Neuronal stem cell (in vitro differentiated cells): ENCODE measurements at regions not wholly inside any gene's neighbourhood (a gene's known extent, or its start where the extent isn't known, plus 50 kb on each side); places are given as distances from the start of the nearest gene placed in this dataset.

Source experiments
- DNase-seq: peaks from one replicate; pipeline ENCODE4 v3.0.0-alpha.2; 2013; ENCODE audit warnings: low spot score
- H2AFZ ChIP-seq: one replicate; pipeline ENCODE4 v1.6.1; 2013; ENCODE audit warnings: mild to moderate bottlenecking, low read length, inconsistent platforms
- H2AK5ac ChIP-seq: 2 replicates; pipeline ENCODE4 v1.6.1; 2013; ENCODE audit warnings: low read depth, mild to moderate bottlenecking, inconsistent platforms, low read length, moderate library complexity, mixed read lengths
- H2BK120ac ChIP-seq: 2 replicates; pipeline ENCODE4 v1.6.1; 2013; ENCODE audit warnings: low read depth, mild to moderate bottlenecking, inconsistent platforms, low read length, moderate library complexity, mixed read lengths
- H2BK12ac ChIP-seq: one replicate; pipeline ENCODE4 v1.6.1; 2013; ENCODE audit warnings: low read length, inconsistent platforms
- H2BK15ac ChIP-seq: 2 replicates; pipeline ENCODE4 v1.6.1; 2013; ENCODE audit warnings: mild to moderate bottlenecking, low read length, inconsistent platforms, mixed read lengths
- H2BK5ac ChIP-seq: one replicate; pipeline ENCODE4 v1.6.1; 2013; ENCODE audit warnings: inconsistent platforms, mild to moderate bottlenecking, low read length, moderate library complexity
- H3K14ac ChIP-seq: one replicate; pipeline ENCODE4 v1.6.1; 2013; ENCODE audit warnings: low read length, inconsistent platforms
- H3K18ac ChIP-seq: 2 replicates; pipeline ENCODE4 v1.6.1; 2013; ENCODE audit warnings: low read length, inconsistent platforms
- H3K23ac ChIP-seq: 2 replicates; pipeline ENCODE4 v1.6.1; 2013; ENCODE audit warnings: low read depth, mild to moderate bottlenecking, mixed read lengths, low read length, inconsistent platforms; ENCODE audit not compliant: poor library complexity
- H3K27ac ChIP-seq: replicated peaks from 3 replicates; pipeline ENCODE4 v1.5.1; 2013; ENCODE audit warnings: low read length, inconsistent platforms
- H3K27me3 ChIP-seq, 3 experiments: 2 replicates each; pipeline ENCODE4 v1.6.1; 2013; ENCODE audit warnings: low read length in 3 of 3, mild to moderate bottlenecking in 2 of 3, inconsistent platforms in 1 of 3, low read depth in 1 of 3, mixed read lengths in 1 of 3, moderate library complexity in 1 of 3; ENCODE audit not compliant: control insufficient read depth in 3 of 3, insufficient read depth in 3 of 3
- H3K36me3 ChIP-seq, 2 donors: replicated peaks in 1 of 2; 2 replicates each; pipeline ENCODE4 v1.6.1; 2013; ENCODE audit warnings: low read length in 2 of 2; ENCODE audit not compliant: control insufficient read depth in 2 of 2, insufficient read depth in 2 of 2
- H3K4ac ChIP-seq: 2 replicates; pipeline ENCODE4 v1.6.1; 2013; ENCODE audit warnings: inconsistent platforms, mild to moderate bottlenecking, low read length, moderate library complexity
- H3K4me1 ChIP-seq, 2 donors: 1 replicate in 1 of 2; 2 replicates in 1 of 2; pipeline ENCODE4 v1.6.1; 2013; ENCODE audit warnings: low read length in 2 of 2, low read depth in 1 of 2; ENCODE audit not compliant: control insufficient read depth in 2 of 2, insufficient read depth in 1 of 2
- H3K4me2 ChIP-seq: one replicate; pipeline ENCODE4 v1.6.1; 2013; ENCODE audit warnings: mild to moderate bottlenecking, low read length, inconsistent platforms; ENCODE audit not compliant: insufficient read depth, poor library complexity, severe bottlenecking
- H3K4me3 ChIP-seq, 2 donors: 2 replicates each; pipeline ENCODE4 v1.5.1; 2013; ENCODE audit warnings: low read length in 2 of 2, mild to moderate bottlenecking in 2 of 2, inconsistent platforms in 1 of 2, moderate library complexity in 1 of 2
- H3K79me1 ChIP-seq: one replicate; pipeline ENCODE4 v1.6.1; 2013; ENCODE audit warnings: low read depth, mild to moderate bottlenecking, inconsistent platforms, low read length, moderate library complexity
- H3K9ac ChIP-seq: one replicate; pipeline ENCODE4 v1.6.1; 2013; ENCODE audit warnings: mild to moderate bottlenecking, low read depth, low read length, inconsistent platforms; ENCODE audit not compliant: poor library complexity
- H3K9me3 ChIP-seq, 2 donors: replicated peaks in 1 of 2; 2 replicates each; pipeline versions ENCODE3 to v1.6.1; 2013; ENCODE audit warnings: low read length in 2 of 2, mild to moderate bottlenecking in 2 of 2, inconsistent platforms in 1 of 2, low read depth in 1 of 2, mixed read lengths in 1 of 2, moderate library complexity in 1 of 2; ENCODE audit not compliant: control insufficient read depth in 2 of 2, insufficient read depth in 1 of 2
- H4K8ac ChIP-seq: one replicate; pipeline ENCODE4 v1.6.1; 2013; ENCODE audit warnings: low read depth, mild to moderate bottlenecking, inconsistent platforms, low read length, moderate library complexity
- H4K91ac ChIP-seq: one replicate; pipeline ENCODE4 v1.6.1; 2013; ENCODE audit warnings: low read length, low read depth, mild to moderate bottlenecking, inconsistent platforms; ENCODE audit not compliant: poor library complexity
- WGBS, 2 donors: extraction: QIAGEN DNeasy Blood & Tissue Kit; methylation state at CpG; one replicate each; pipeline ENCODE4 v1.1.7; 2013; ENCODE audit warnings: missing lambda C conversion rate in 2 of 2, mixed read lengths in 1 of 2; ENCODE audit not compliant: insufficient read length in 2 of 2, insufficient replicate concordance in 1 of 2; ENCODE audit errors: extremely low coverage in 2 of 2; 5-methylcytosine and 5-hydroxymethylcytosine counted together

DNA sequence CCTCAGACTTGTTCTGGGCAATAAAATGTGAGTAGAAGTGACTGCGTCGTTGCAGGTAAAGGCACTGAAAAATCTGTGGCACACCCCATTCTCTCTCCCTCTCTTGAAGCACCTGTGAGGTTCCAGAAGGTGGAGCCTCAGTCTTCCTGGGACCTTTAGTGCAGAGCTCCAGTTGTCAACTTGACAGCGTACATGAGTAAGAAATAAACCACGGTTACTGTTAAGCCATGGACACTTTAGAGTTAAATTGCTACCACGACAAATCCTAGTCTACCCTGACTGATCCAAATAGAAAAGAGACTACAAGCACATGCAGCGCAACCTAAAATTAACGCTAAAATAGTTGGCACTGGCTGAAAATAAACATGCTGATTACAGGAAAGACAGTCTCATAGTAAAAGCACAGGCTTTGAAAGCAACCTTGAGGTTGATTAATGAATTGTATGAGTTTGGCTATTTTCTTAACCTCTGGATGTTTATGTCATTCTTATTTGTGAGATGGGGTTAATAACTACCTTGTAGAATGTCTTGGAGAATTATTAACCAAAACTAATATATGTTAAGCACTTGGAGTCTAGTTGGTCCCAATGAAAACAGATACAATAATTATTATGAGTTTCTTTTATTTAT, 93.0 kb upstream of the PLPPR4 start:
- H3K23ac ChIP-seq, result no peak overlapping the region
- no peak overlapping the region for H3K18ac ChIP-seq
- no peak overlapping the region for H2AFZ ChIP-seq
- no peak overlapping the region for H3K4ac ChIP-seq
- no peak overlapping the region for H2BK15ac ChIP-seq
- H2BK12ac ChIP-seq, result no peak overlapping the region
- no peaks in the 10 kb centered on the region for H3K4me1 ChIP-seq
- no peak overlapping the region for H3K9ac ChIP-seq
- H3K27ac ChIP-seq, result no peak overlapping the region
- no peak overlapping the region for H3K14ac ChIP-seq
- H4K8ac ChIP-seq, result no peak overlapping the region
- H2BK5ac ChIP-seq, result no peak overlapping the region
- H2BK120ac ChIP-seq, result no peak overlapping the region
- DNase-seq, result no peak
- no peak overlapping the region for H3K4me2 ChIP-seq
- no CpG with 5 or more reads among the region's 7 CpGs for WGBS, 2 donors
- no peaks in the 10 kb centered on the region for H3K36me3 ChIP-seq
- H3K27me3 ChIP-seq, result no peaks in the 10 kb centered on the region
- no peaks in the 10 kb centered on the region for H3K9me3 ChIP-seq
- no peaks in the 10 kb centered on the region for H3K79me1 ChIP-seq
- no peak overlapping the region for H3K4me3 ChIP-seq
- no peak overlapping the region for H2AK5ac ChIP-seq
- no peak overlapping the region for H4K91ac ChIP-seq

DNA sequence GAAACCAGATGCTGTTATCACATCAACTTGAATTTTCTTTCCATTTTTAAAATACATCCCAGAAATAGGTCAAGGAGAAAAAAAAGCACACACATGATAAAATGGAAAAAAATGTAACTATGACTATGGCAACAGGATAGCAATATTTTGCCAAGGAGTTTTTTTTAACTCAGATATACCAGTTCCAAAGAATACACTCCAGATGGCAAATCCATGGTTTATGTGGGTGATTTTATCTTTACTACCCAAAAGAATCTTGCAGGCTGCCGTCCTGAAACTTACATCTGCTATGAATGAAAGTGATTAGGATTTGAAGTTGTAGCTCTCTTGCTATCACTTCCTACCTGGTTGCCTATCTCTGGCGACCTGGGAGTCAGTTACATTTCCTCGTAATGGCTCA, 91.0 kb upstream of the PLPPR4 start:
- Histone ChIP-seq H3K4me2 (no peak overlapping the region), H3K79me1 (no peaks in the 10 kb centered on the region), H3K4me3 (no peak overlapping the region), H3K14ac (no peak overlapping the region), H4K91ac (no peak overlapping the region), H3K18ac (no peak overlapping the region), H3K36me3 (no peaks in the 10 kb centered on the region), H2BK15ac (no peak overlapping the region), H3K4ac (no peak overlapping the region), H2BK5ac (no peak overlapping the region), H3K9me3 (no peaks in the 10 kb centered on the region), H2AFZ (no peak overlapping the region), H3K27ac (no peak overlapping the region), H2AK5ac (no peak overlapping the region), H2BK12ac (no peak overlapping the region), H2BK120ac (no peak overlapping the region), H3K9ac (no peak overlapping the region), H3K27me3 (no peaks in the 10 kb centered on the region), H3K23ac (no peak overlapping the region), H3K4me1 (no peaks in the 10 kb centered on the region), H4K8ac (no peak overlapping the region)
- DNase-seq, result no peak
- no CpG with 5 or more reads among the region's 3 CpGs for WGBS, 2 donors

DNA sequence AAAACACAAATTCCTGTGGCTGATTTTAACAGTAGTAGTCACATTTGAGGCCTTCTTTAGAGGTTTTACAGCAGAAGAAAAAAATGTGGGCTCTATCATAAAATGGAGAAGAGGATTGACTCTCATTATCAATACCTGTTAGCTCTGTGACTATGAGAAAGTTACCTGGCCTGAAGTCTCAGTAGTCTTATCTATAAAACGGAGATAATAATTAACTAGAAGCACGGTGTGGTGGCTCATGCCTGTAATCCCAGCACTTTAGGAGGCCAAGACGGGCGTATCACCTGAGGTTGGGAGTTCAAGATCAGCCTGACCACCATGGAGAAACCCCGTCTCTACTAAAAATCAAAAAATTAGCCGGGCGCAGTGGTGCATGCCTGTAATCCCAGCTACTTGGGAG, 90.4 kb upstream of the PLPPR4 start:
- Histone ChIP-seq H4K8ac (no peak overlapping the region), H2AFZ (no peak overlapping the region), H3K4me2 (no peak overlapping the region), H2BK12ac (no peak overlapping the region), H3K27ac (no peak overlapping the region), H3K9me3 (no peaks in the 10 kb centered on the region), H2BK120ac (no peak overlapping the region), H3K18ac (no peak overlapping the region), H3K9ac (no peak overlapping the region), H3K79me1 (no peaks in the 10 kb centered on the region), H3K4me3 (no peak overlapping the region), H2BK15ac (no peak overlapping the region), H3K14ac (no peak overlapping the region), H3K4ac (no peak overlapping the region), H3K23ac (no peak overlapping the region), H3K4me1 (no peaks in the 10 kb centered on the region), H3K36me3 (no peaks in the 10 kb centered on the region), H3K27me3 (no peaks in the 10 kb centered on the region), H2AK5ac (no peak overlapping the region), H2BK5ac (no peak overlapping the region), H4K91ac (no peak overlapping the region)
- WGBS, 2 donors, result no CpG with 5 or more reads among the region's 7 CpGs
- DNase-seq, result no peak

DNA sequence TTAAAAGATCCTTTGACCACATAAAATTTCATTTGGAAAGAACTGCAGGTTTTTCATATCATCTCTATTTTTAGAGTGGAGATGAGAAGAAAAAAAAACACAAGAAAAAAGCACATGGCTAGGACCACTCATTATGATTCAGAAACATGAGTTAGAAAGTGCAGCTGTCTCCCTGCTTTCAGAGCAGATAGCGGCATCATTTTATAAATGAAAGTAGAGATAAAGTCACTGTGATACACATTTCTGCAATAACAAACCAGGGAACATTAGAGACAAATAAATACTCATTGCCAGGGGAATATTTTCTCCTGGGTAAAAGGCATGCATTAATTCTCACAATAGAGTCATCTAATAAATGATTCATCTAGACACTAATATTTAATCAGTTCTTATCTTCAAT, 87.5 kb upstream of the PLPPR4 start:
- H3K27ac ChIP-seq, result no peak overlapping the region
- no peaks in the 10 kb centered on the region for H3K79me1 ChIP-seq
- H2AFZ ChIP-seq, result no peak overlapping the region
- no peak overlapping the region for H3K9ac ChIP-seq
- no peak overlapping the region for H3K23ac ChIP-seq
- peaks cover 0 to 2% of the 10 kb centered on the region in 2 donors for H3K4me1 ChIP-seq
- no peak overlapping the region for H2BK15ac ChIP-seq
- H3K9me3 ChIP-seq, result no peaks in the 10 kb centered on the region
- H3K4me2 ChIP-seq, result no peak overlapping the region
- H3K4me3 ChIP-seq, result no peak overlapping the region
- H2BK12ac ChIP-seq, result no peak overlapping the region
- H2AK5ac ChIP-seq, result no peak overlapping the region
- no peak overlapping the region for H4K8ac ChIP-seq
- no peaks in the 10 kb centered on the region for H3K36me3 ChIP-seq
- WGBS, 2 donors, result no CpG with 5 or more reads among the region's 1 CpG
- no peak overlapping the region for H4K91ac ChIP-seq
- no peaks in the 10 kb centered on the region for H3K27me3 ChIP-seq
- H3K14ac ChIP-seq, result no peak overlapping the region
- no peak overlapping the region for H3K18ac ChIP-seq
- no peak overlapping the region for H2BK120ac ChIP-seq
- H3K4ac ChIP-seq, result no peak overlapping the region
- no peak overlapping the region for H2BK5ac ChIP-seq
- no peak for DNase-seq
